OCI-LY3 (cell line): ENCODE measurements at regions not wholly inside any gene's neighbourhood (a gene's known extent, or its start where the extent isn't known, plus 50 kb on each side); places are given as distances from the start of the nearest gene placed in this dataset.

ENCODE experiments used
- H2AFZ ChIP-seq: fragments of 200-600, 300-600 bp; shearing (Covaris generic); 2 replicates; pipeline ENCODE4 v1.6.0; 2014; ENCODE audit warnings: antibody characterized with exemption, low read depth, low read length
- H3K27ac ChIP-seq: fragments of 200-600, 300-600 bp; sonication (generic); 2 replicates; pipeline ENCODE4 v1.5.1; 2014; ENCODE audit warnings: mild to moderate bottlenecking, low read length, moderate library complexity, mixed read lengths
- H3K27me3 ChIP-seq: fragments of 200-600, 300-600 bp; sonication (generic); 2 replicates; pipeline ENCODE4 v1.6.1; 2014; ENCODE audit warnings: low read depth, low read length, mixed read lengths
- H3K36me3 ChIP-seq: fragments of 200-600, 300-600 bp; sonication (generic); replicated peaks from 2 replicates; pipeline ENCODE3; 2014; ENCODE audit warnings: low read depth, low read length, mixed read lengths
- H3K4me1 ChIP-seq: fragments of 300-600, 200-600 bp; sonication (generic); 2 replicates; pipeline ENCODE4 v1.6.1; 2014; ENCODE audit warnings: low read length, mixed read lengths
- H3K4me2 ChIP-seq: fragments of 200-600, 300-600 bp; sonication (generic); 2 replicates; pipeline ENCODE4 v1.6.1; 2014; ENCODE audit warnings: low read length, mixed read lengths
- H3K4me3 ChIP-seq: fragments of 300-600, 200-600 bp; sonication (generic); 2 replicates; pipeline ENCODE4 v1.5.1; 2014; ENCODE audit warnings: antibody characterized with exemption, mild to moderate bottlenecking, low read length, moderate library complexity
- H3K79me2 ChIP-seq: fragments of 300-600, 200-600 bp; shearing (Covaris generic); 2 replicates; pipeline ENCODE4 v1.6.1; 2014; ENCODE audit warnings: mild to moderate bottlenecking, low read length, mixed read lengths
- H3K9ac ChIP-seq: fragments of 300-600, 200-600 bp; shearing (Covaris generic); 2 replicates; pipeline ENCODE4 v1.6.0; 2014; ENCODE audit warnings: mild to moderate bottlenecking, low read length, moderate library complexity
- H3K9me3 ChIP-seq: fragments of 200-600, 300-600 bp; shearing (Covaris generic); 2 replicates; pipeline ENCODE4 v1.6.1; 2014; ENCODE audit warnings: low read length, mixed read lengths; ENCODE audit not compliant: insufficient read depth
- H4K20me1 ChIP-seq: fragments of 200-600, 300-600 bp; sonication (generic); 2 replicates; pipeline ENCODE4 v1.6.1; 2016; ENCODE audit warnings: low read length, mixed read lengths; ENCODE audit not compliant: insufficient read depth
- EZH2phosphoT487 ChIP-seq: fragments of 200-600 bp; shearing (Covaris generic); IDR thresholded peaks from 2 replicates; pipeline ENCODE4 v1.6.1; 2018; ENCODE audit warnings: antibody characterized with exemption, mixed run types, low read depth
- TF ChIP-seq, protein P1 (sequence below): fragments of 200-600, 300-600 bp; sonication (generic); IDR thresholded peaks from 2 replicates; pipeline ENCODE4 v1.5.1; 2014; ENCODE audit warnings: antibody characterized with exemption, low read length, low read depth

DNA sequence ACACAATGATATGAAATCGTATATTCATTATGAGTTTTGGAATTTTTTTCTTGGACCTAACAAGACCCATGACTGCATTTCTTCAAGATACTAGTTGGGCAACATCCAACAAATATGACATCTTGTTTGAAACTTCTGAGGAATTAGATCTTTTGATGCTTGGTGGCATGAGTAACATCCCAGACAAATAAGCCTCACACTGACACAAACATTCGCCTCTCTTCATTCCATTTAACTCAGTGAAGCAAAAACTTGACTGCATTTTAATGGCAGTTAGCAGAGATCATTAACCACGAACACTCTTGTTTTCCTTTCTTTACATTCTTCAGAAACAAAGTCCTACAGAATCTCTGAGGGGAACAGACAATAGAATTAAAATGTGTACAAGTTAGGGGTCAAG, 758.3 kb downstream of the C12orf50 start:
- H3K4me1 ChIP-seq = peaks cover 9% of the 10 kb centered on the region
- no peak overlapping the region for H3K4me3 ChIP-seq
- no peaks in the 10 kb centered on the region for H3K9me3 ChIP-seq
- no peaks in the 10 kb centered on the region for H3K79me2 ChIP-seq
- H4K20me1 ChIP-seq = no peaks in the 10 kb centered on the region
- no peak overlapping the region for H3K9ac ChIP-seq
- H3K36me3 ChIP-seq = no peaks in the 10 kb centered on the region
- no peaks in the 10 kb centered on the region for H3K27me3 ChIP-seq
- no peak for TF ChIP-seq EZH2phosphoT487
- TF ChIP-seq, protein P1, sequence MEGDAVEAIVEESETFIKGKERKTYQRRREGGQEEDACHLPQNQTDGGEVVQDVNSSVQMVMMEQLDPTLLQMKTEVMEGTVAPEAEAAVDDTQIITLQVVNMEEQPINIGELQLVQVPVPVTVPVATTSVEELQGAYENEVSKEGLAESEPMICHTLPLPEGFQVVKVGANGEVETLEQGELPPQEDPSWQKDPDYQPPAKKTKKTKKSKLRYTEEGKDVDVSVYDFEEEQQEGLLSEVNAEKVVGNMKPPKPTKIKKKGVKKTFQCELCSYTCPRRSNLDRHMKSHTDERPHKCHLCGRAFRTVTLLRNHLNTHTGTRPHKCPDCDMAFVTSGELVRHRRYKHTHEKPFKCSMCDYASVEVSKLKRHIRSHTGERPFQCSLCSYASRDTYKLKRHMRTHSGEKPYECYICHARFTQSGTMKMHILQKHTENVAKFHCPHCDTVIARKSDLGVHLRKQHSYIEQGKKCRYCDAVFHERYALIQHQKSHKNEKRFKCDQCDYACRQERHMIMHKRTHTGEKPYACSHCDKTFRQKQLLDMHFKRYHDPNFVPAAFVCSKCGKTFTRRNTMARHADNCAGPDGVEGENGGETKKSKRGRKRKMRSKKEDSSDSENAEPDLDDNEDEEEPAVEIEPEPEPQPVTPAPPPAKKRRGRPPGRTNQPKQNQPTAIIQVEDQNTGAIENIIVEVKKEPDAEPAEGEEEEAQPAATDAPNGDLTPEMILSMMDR = no peak
- H2AFZ ChIP-seq = no peak overlapping the region
- no peak overlapping the region for H3K4me2 ChIP-seq
- H3K27ac ChIP-seq = no peak overlapping the region

DNA sequence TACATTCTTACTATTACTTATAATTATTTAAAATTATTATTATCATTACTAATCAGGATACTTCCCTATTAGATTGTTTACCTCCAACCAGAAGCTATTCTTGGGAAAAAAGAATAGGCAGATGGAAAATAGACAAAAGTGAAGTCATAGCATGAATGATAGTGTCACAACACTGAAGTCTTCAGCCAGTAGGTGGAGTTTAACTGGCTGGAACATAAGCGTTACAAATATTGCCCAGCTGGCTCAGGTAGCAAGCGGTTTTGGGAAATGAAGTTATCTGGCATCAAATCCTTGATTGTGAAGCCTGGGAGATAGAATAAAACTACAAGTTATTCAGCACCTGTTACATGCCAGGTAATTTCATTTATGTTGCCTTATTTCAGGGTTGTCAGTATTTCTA, 762.9 kb downstream of the C12orf50 start:
- no peaks in the 10 kb centered on the region for H3K79me2 ChIP-seq
- no peaks in the 10 kb centered on the region for H4K20me1 ChIP-seq
- no peaks in the 10 kb centered on the region for H3K36me3 ChIP-seq
- H3K9me3 ChIP-seq = no peaks in the 10 kb centered on the region
- H3K9ac ChIP-seq = no peak overlapping the region
- no peak overlapping the region for H3K4me2 ChIP-seq
- no peak overlapping the region for H3K4me3 ChIP-seq
- no peaks in the 10 kb centered on the region for H3K27me3 ChIP-seq
- H3K27ac ChIP-seq = no peak overlapping the region
- no peaks in the 10 kb centered on the region for H3K4me1 ChIP-seq
- no peak overlapping the region for H2AFZ ChIP-seq
- TF ChIP-seq EZH2phosphoT487 = no peak
- TF ChIP-seq, protein P1 = no peak

DNA sequence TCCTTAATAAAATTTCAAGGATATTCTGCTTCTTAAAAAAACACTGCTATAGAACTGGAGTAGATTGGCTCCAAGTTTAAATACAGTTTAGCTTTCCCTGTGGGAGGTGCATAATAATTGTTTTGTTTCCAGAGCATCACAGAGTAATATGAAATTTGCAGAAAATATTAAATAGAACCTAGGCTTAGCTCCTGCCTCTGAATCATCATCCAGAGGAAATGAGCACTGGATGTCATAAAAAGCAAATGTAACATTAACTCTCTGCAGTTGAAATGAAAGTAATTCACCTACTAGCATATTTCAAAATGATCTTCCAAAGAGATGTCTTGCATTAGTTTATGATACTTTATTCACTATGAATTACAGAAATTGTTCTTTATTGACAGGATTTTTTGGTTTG, 769.8 kb downstream of the C12orf50 start:
- Histone ChIP-seq H4K20me1 (no peaks in the 10 kb centered on the region), H2AFZ (no peak overlapping the region)

DNA sequence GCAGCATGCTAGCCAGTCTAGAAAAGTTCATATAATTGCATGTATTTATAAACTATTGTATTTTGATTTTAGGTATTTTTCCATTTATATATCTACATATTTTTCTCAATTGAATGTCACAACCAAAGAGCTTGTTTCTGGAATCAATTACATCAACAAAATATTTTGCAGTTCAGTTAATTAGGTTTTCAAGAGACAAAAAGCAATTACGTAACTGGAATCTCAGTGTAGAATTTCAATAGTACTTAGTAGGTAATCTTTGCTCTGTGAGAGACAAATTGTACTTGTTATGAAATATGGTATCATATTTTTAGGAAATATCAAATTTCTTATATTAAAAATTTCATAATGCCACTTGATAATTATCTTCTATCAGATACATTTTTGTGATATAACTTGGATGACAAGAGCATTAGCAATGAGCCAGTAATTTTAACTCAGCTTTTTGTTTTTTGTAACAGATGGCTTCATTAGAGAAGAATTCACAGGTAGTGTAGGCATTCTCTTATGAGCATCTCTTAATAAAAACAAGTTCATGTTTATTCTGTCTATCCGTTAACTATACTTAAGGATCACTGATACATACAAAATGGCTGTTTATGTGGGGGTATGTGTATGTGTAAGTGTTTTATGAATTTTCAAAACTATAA, 774.7 kb downstream of the C12orf50 start:
- Histone ChIP-seq H2AFZ (no peak overlapping the region), H3K9me3 (no peaks in the 10 kb centered on the region), H3K27ac (no peak overlapping the region), H4K20me1 (no peaks in the 10 kb centered on the region), H3K27me3 (no peaks in the 10 kb centered on the region), H3K4me3 (no peak overlapping the region), H3K79me2 (no peaks in the 10 kb centered on the region), H3K36me3 (no peaks in the 10 kb centered on the region), H3K4me1 (no peaks in the 10 kb centered on the region), H3K9ac (no peak overlapping the region), H3K4me2 (no peak overlapping the region)
- TF ChIP-seq, protein P1 = no peak
- no peak for TF ChIP-seq EZH2phosphoT487

More for the DNA sequence above, 769.8 kb downstream of the C12orf50 start:
- H3K4me3 ChIP-seq = no peak overlapping the region
- no peak overlapping the region for H3K9ac ChIP-seq
- no peak overlapping the region for H3K27ac ChIP-seq
- TF ChIP-seq, protein P1 = no peak
- no peak for TF ChIP-seq EZH2phosphoT487
- no peak overlapping the region for H3K4me2 ChIP-seq
- no peaks in the 10 kb centered on the region for H3K9me3 ChIP-seq
- no peaks in the 10 kb centered on the region for H3K79me2 ChIP-seq
- no peaks in the 10 kb centered on the region for H3K36me3 ChIP-seq
- H3K4me1 ChIP-seq = no peaks in the 10 kb centered on the region
- no peaks in the 10 kb centered on the region for H3K27me3 ChIP-seq
